ENCODE measurements at regions not wholly inside any gene's neighbourhood (a gene's known extent, or its start where the extent isn't known, plus 50 kb on each side); places are given as distances from the start of the nearest gene placed in this dataset.

- TF ChIP-seq, protein P1, sequence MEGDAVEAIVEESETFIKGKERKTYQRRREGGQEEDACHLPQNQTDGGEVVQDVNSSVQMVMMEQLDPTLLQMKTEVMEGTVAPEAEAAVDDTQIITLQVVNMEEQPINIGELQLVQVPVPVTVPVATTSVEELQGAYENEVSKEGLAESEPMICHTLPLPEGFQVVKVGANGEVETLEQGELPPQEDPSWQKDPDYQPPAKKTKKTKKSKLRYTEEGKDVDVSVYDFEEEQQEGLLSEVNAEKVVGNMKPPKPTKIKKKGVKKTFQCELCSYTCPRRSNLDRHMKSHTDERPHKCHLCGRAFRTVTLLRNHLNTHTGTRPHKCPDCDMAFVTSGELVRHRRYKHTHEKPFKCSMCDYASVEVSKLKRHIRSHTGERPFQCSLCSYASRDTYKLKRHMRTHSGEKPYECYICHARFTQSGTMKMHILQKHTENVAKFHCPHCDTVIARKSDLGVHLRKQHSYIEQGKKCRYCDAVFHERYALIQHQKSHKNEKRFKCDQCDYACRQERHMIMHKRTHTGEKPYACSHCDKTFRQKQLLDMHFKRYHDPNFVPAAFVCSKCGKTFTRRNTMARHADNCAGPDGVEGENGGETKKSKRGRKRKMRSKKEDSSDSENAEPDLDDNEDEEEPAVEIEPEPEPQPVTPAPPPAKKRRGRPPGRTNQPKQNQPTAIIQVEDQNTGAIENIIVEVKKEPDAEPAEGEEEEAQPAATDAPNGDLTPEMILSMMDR (IDR thresholded peaks at IDR 0.05; ENCODE audit: insufficient read depth, low read depth, low read length), result no peak
- no peak for TF ChIP-seq EZH2 (IDR thresholded peaks at IDR 0.05; ENCODE audit: insufficient read depth, low read length)
Observed at GRCh38 chr20:60901831-60902230, 350.2 kb upstream of the CDH4 start.

Data from astrocyte (in vitro differentiated cells and primary cell).